Amniotic stem cell (primary cell): ENCODE measurements at regions not wholly inside any gene's neighbourhood (a gene's known extent, or its start where the extent isn't known, plus 50 kb on each side); places are given as distances from the start of the nearest gene placed in this dataset.
A peak's percentile ranks its signal among the peaks of the same experiment; 100 is the strongest.

Source experiments
- DNase-seq: peaks from one replicate; lab custom pipeline; 2025; lab: John Stamatoyannopoulos, UW

DNA sequence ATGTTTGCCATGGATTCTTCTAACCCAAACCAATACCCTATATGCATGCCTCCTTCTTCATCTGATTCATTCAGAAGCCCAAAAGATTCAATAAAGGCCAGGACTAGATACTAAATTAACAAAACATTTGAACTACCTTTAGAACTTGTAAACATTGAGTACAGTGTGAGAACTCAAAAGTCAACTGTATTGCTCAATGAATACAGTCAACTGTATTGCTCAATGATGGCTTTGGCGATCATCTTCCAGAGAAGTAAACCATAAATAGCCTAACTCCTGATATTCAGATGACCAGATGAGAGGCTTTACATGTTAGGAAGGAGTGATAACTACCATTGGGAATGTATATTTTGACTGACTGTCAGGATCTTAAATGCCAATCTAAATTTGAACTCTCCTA lies 206.5 kb upstream of the ITGA4 start:
- DNase-seq = no peak

- DNase-seq = no peak
Measured at GRCh38 chr2:181252262-181253148, 204.7 kb upstream of the ITGA4 start.

GRCh38 chr2:181253438-181253837 lies 203.7 kb upstream of the ITGA4 start:
- DNase-seq = no peak

DNA sequence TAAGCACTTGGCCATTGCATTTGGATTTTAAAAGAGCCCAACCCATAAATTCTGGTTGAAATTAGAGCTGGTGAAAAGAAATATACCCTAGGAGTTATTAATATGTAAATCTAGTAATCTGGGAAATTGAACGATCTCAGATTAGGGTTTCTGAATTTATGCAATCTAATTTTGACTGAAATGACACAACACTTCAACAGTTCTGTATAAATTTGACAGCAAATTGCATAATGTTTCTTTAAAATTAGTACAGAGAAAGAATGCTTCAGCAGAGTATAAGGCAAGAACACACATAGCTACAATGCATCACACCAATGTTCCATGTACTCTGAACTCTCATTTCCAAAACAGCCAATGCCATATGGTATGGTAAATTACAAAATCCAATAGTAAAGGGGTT lies 201.5 kb upstream of the ITGA4 start:
- no peak for DNase-seq

DNA sequence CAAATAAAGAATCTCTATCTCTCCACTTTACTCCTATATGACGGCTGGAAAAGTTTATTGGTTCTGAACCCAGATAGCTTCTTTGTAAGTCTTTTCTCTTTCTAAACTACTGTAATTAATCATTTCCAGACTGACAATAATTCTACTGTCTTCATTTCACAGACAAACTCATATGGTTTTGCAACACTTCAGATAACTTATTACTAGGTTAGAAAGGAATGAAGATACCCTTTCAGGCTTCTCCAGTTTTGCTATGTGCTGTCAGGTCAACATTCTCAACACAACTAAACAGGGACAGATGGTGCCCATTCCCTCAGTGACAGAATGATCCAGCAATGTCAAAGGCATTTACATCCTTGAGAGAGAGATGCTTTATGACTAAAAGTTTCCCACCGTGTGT lies 198.5 kb upstream of the ITGA4 start:
- peak; percentile 68 for DNase-seq

- no peak for DNase-seq
Measured at GRCh38 chr2:181262782-181263181, 194.4 kb upstream of the ITGA4 start.

- no peak for DNase-seq
Measured at GRCh38 chr2:181264001-181264400, 193.2 kb upstream of the ITGA4 start.

DNA sequence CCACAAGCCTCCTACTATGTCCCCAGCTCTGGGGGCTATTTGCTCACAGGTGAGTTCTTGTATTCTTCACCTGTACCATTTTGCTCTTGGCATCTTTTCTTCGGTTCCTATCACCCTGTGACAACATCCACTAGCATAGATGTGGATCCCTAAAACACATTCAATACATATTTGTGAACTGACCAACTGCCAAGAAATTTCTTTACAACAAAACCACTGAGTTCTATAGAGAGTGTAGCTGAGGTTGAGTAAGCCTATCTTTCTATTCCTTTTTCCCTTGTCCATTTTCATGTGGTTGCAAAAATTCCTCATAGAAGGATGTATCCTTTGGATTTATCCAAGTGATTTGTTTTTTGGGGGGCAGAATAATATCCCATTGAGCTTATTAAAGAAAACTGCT lies 192.7 kb upstream of the ITGA4 start:
- DNase-seq = no peak

- DNase-seq = no peak
Measured at GRCh38 chr2:181266614-181267013, 190.6 kb upstream of the ITGA4 start.

DNA sequence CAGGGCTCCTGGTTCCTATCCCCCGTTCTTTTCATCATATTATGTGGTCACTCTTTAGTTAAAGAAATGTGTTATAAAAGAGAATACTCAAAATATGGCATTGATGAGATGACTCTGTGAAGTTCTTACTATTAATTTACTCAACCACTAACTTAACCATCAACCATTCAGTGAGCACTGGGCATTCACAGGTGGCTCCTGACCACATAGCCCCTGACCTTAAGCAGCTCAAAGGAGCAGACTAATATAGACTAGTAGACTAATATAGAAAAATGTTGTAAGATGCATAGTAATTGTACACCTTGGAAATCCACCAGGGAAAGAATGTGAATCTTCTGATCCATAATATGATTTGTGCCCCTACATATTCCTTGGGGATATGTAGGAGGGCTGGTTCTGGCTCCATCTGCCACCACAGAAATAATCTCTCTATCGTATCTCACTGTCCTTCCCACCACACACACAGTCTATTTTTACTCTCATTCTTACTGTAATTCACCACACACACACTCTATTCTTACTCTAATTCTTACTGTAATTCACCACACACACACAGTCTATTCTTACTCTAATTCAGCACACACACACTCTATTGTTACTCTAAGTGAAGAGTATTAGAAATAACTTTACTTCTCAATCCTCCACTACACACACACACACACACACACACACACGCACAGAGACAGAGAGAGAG lies 188.9 kb upstream of the ITGA4 start:
- DNase-seq = no peak

DNA sequence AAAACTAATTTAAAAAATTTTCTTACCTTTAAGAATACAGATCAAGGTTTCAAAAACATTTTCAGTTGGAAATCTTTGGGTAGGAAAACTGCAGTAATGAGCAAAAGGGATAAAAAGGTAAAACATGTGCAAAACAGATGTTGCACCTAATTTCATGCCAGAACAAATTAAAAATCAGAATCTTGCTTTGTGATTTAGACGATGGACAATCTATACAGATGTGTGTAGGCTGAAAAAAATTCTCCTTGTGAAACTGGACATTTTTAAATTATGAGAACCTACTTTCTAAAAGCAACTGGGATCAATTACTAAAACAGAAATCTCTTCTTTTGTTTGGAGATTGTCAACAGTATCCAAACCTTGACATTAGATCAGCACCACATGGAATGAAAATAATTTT lies 183.2 kb upstream of the ITGA4 start:
- DNase-seq = no peak

GRCh38 chr2:181275643-181276070 lies 181.5 kb upstream of the ITGA4 start:
- DNase-seq = no peak

DNA sequence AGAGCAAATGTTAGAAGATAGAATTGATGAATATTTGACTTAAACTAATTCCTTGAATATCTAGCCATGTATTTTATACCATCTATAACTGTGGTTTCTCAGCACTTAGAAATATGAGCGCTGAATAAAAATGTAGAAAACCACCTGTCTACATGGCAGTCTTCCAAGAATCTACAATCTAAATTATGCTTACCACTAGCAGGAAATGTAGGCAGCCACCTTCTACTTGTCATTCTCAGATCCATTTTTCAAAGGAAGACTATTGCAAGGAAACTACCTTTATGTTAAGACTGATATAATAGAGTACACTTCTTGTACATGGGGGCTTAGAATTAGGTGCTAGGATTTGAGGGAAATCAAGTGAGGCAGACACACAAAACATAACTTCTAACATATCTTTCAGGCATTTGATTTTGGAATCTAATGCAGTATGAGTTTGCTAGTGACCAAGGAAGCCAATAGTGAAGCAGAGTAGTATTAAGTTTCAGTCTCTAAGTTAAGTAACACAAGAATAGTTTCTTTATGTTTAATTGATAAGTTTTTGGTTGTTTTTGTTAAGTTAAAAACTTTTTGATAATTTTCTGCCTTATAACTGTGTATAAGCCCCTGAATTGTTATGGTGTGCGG lies 175.9 kb upstream of the ITGA4 start:
- no peak for DNase-seq

GRCh38 chr2:181285116-181285515 lies 172.1 kb upstream of the ITGA4 start:
- DNase-seq = no peak

DNA sequence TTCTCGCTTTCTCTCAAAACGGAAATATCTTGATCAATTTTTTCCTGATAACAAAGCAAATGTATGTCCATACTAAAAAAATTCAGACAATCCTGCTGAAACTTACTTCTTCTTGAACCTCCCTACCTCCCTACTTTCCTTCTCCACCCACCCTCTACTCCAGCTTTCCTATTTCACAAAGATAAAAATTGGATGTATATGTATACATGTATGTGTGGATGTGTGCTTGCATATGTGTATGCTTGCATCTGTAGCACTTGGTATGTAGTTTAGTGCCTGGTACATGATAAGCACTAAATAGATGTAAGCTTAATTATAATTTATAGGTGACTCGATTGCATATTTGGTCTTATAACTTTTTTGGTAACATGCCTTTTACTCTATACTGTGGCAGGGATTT lies 167.5 kb upstream of the ITGA4 start:
- no peak for DNase-seq

DNA sequence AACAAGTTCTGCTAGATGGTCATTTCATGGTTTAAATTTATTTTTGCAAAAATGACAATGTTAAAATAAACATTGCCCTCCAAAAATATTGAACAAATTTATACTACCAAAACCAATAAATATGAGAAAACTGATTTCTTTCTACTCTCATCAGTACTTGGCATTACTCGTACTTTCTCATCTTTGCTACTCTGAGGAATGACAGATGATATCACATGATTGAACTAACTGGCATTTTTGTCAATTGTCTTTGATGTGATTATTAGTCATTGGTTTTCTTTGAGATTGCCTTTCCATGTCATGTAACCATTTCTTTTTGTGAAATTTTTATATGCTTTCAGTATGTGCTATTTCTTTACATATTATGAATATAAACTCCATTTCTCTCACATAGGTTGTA lies 167.0 kb upstream of the ITGA4 start:
- DNase-seq = no peak

DNA sequence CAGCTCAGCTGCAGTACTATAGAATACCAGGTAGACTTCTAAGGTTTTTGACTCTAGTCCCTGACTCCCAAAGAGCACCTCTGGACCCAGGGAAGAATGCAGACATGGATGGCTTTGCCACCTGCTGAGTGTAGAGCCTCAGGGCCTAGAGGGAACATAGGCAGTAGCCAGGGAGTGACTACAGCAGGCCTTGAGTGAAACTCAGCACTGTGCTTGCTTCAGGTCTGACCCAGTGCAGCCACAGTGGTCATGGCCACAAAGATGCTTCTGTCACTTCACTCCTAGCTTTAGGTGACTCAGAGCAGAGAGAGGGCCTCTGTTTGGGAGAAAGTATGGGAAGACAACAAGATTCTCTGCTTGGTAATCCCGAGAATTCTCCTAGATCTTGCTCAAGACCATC lies 162.2 kb upstream of the ITGA4 start:
- DNase-seq = no peak

- DNase-seq = no peak
Measured at GRCh38 chr2:181300600-181301291, 156.4 kb upstream of the ITGA4 start.

GRCh38 chr2:181304011-181304844 lies 153.0 kb upstream of the ITGA4 start:
- DNase-seq = no peak

DNA sequence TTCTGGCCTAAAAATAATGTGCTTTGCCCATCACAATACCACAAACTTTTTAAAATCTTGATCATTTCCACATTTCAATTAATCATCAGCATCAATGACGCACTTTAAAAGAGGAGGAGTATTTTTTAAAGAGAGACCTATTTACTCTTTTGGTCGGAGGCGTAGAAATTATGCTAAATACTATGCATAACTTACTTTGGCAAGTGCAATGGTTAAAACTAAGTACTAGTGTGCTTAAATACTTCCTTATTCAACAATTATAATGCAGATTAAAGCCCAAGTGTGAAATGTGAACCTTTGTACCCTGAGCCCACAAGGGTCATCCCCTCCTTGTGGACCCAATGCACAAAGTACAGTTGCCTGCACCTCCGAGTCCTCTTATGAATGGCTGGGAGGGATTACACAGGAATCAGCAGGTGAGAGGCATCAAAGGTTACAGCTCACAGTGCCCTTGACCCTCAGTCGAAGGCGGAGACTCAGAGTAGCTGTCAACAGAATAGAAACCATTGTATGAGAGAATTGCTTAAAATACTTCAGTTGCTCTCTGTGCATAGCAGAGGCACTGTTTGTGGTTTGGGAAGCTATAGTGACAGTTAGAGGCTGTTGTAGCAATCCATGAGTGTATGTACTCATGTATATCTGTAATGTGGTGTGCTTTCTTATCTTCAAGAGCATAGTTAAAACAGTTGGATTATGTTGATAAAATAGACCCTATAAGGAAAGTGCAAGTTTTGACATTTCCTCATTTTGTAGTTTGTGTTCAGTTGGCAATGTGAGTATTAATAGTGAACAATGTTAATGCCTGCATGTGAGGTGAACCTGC lies 151.7 kb upstream of the ITGA4 start:
- DNase-seq = no peak

DNA sequence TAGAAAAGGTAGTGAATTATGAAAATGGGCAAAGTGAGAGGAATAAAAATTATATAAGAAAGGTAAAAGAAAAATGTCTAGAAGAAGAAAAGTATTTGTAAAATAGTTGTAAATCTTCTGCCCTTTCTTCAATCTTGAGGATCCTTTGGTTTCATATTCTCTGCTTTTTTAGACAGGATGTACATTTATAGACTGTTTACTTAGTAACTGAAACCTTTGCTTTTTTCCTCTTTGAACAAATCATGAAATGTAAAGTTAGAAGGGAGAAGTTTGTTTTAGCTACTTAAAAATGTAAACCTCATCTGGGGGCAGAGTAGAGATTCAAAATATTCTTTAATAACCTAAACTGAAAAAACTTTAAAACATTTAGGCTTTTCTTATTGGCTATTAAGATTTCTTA lies 150.4 kb upstream of the ITGA4 start:
- DNase-seq = no peak
